IPS DF 6.9 (cell line): ENCODE measurements at regions not wholly inside any gene's neighbourhood (a gene's known extent, or its start where the extent isn't known, plus 50 kb on each side); places are given as distances from the start of the nearest gene placed in this dataset.
"Not testable (repeated sequence)": the region's sequence is repeated elsewhere in the genome, so short reads cannot be mapped to it uniquely, and the experiment has no call there.

Experiments used
- DNase-seq: peaks from one replicate; pipeline ENCODE4 v3.0.0-alpha.2; 2013; ENCODE audit warnings: low read depth, low spot score
- H3K27ac ChIP-seq: one replicate; pipeline ENCODE4 v1.5.1; 2013; ENCODE audit warnings: low read length, control low read depth
- H3K27me3 ChIP-seq: 2 replicates; pipeline ENCODE4 v1.6.1; 2013; ENCODE audit warnings: mild to moderate bottlenecking, low read length; ENCODE audit not compliant: control insufficient read depth, insufficient read depth
- H3K36me3 ChIP-seq: 2 replicates; pipeline ENCODE4 v1.6.1; 2013; ENCODE audit warnings: low read length; ENCODE audit not compliant: control insufficient read depth, insufficient read depth
- H3K4me1 ChIP-seq: 2 replicates; pipeline ENCODE4 v1.6.1; 2013; ENCODE audit warnings: low read length; ENCODE audit not compliant: control insufficient read depth, insufficient read depth
- H3K4me3 ChIP-seq: 2 replicates; pipeline ENCODE4 v1.5.1; 2013; ENCODE audit warnings: mild to moderate bottlenecking, low read length
- H3K9me3 ChIP-seq: 2 replicates; pipeline ENCODE4 v1.6.1; 2013; ENCODE audit warnings: low read length, inconsistent platforms; ENCODE audit not compliant: control insufficient read depth, insufficient read depth
- WGBS: extraction: QIAGEN DNeasy Blood & Tissue Kit; methylation state at CpG from one replicate; pipeline ENCODE4 v1.1.7; 2013; ENCODE audit warnings: mixed read lengths, missing lambda C conversion rate; ENCODE audit not compliant: insufficient read length, insufficient coverage; 5-methylcytosine and 5-hydroxymethylcytosine counted together

DNA sequence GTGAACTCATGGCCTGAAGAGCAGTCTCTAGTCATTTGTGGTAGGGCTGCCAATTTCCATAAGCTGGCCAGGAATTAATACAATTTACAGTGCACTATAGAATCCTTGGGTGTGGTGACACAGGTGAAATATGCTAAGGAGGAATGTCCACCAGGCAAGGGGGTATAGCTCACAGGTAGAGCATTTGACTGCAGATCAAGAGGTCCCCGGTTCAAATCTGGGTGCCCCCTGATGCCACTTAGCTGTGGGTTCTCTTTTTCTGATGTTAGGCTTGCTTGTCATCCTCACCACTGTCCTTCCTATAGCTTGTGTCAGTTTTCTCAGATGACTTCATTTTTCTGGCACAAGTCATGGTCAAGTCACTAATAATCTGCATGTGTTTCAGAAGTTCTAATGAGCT, 108.7 kb downstream of the ZNF467 start:
- H3K9me3 ChIP-seq, result no peaks in the 10 kb centered on the region
- no peak overlapping the region for H3K4me3 ChIP-seq
- H3K27me3 ChIP-seq, result no peaks in the 10 kb centered on the region
- no CpG with 5 or more reads among the region's 1 CpG for WGBS
- no peak overlapping the region for H3K27ac ChIP-seq
- 0 out of 2 replicates have a peak, but pooled peaks cover 2% of the 10 kb centered on the region for H3K4me1 ChIP-seq
- H3K36me3 ChIP-seq, result no peaks in the 10 kb centered on the region
- DNase-seq, result no peak

- DNase-seq, result no peak
- WGBS, result no CpG with 5 or more reads among the region's 5 CpGs
- Histone ChIP-seq H3K27me3 (no peaks in the 10 kb centered on the region), H3K9me3 (no peaks in the 10 kb centered on the region), H3K4me1 (0 out of 2 replicates have a peak, but pooled peaks cover 2% of the 10 kb centered on the region), H3K36me3 (no peaks in the 10 kb centered on the region), H3K27ac (no peak overlapping the region), H3K4me3 (no peak overlapping the region)
These were observed 109.2 kb downstream of the ZNF467 start for GRCh38 chr7:149664176-149664575.

DNA sequence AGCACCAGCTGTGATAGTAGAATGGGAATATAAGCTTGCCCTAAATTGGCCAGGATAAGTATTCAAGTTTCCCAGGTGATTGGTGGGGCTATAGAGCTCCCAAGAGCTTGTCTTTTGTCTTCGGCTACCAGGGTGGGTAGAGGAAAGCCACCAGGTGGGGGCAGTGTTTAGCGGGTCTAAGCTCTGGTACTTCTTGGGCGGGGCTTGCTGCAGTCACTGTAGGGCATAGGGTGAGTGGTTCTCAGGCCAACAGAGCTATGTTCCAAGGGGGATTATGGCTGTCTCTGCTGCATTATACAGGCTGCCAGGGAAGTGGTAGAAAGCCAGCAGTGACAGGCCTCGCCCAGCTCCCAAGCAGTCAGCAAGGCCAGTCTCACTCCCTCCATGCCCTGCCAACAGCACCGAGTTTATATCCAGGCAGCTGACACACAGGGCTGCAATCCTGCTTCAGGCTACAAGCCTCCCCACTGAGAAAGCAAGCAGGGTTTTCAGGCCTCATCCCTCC, 110.7 kb downstream of the ZNF467 start:
- peak; percentile 73 for DNase-seq
- Histone ChIP-seq H3K36me3 (no peaks in the 10 kb centered on the region), H3K27ac (no peak overlapping the region), H3K9me3 (no peaks in the 10 kb centered on the region), H3K4me1 (0 out of 2 replicates have a peak, but pooled peaks cover 2% of the 10 kb centered on the region), H3K4me3 (no peak overlapping the region), H3K27me3 (no peaks in the 10 kb centered on the region)
- WGBS, result no CpG with 5 or more reads among the region's 5 CpGs

DNA sequence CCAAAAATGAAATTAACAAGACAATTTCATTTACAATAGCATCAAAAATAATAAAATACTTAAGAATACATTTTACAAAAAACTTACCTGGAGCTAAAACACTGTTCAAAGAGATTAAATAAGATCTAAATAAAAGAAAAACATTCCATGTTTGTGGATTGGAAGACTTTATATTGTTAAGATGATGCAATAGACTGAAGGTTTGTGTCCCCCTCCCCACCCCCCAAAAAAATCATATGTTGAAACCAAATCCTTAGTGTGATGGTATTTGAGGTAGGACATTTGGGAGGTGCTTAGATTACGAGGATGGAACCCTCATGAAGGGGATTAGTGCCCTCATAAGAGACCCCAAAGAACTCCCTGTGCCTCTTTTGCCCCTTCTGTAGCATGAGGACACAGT, 117.6 kb downstream of the ZNF467 start:
- H3K27ac ChIP-seq, result no peak overlapping the region
- DNase-seq, result no peak
- no peaks in the 10 kb centered on the region for H3K4me1 ChIP-seq
- H3K4me3 ChIP-seq, result no peak overlapping the region
- no peaks in the 10 kb centered on the region for H3K9me3 ChIP-seq
- H3K27me3 ChIP-seq, result no peaks in the 10 kb centered on the region
- WGBS, result no CpG with 5 or more reads among the region's 1 CpG
- no peaks in the 10 kb centered on the region for H3K36me3 ChIP-seq

- H3K27ac ChIP-seq, result no peak overlapping the region
- no peak overlapping the region for H3K4me3 ChIP-seq
- no peaks in the 10 kb centered on the region for H3K27me3 ChIP-seq
- no peaks in the 10 kb centered on the region for H3K4me1 ChIP-seq
- H3K9me3 ChIP-seq, result no peaks in the 10 kb centered on the region
- no peaks in the 10 kb centered on the region for H3K36me3 ChIP-seq
- no peak for DNase-seq
- no CpG with 5 or more reads among the region's 1 CpG for WGBS
These were observed 118.8 kb downstream of the ZNF467 start for GRCh38 chr7:149654588-149654987.

- not testable (repeated sequence) for H3K9me3 ChIP-seq, H3K27ac ChIP-seq, DNase-seq, H3K27me3 ChIP-seq, H3K36me3 ChIP-seq, H3K4me1 ChIP-seq, H3K4me3 ChIP-seq
- WGBS, result no CpG with 5 or more reads among the region's 3 CpGs
These were observed 123.2 kb downstream of the ZNF467 start for GRCh38 chr7:149650190-149650589.

GRCh38 chr7:149644754-149645153, 128.6 kb downstream of the ZNF467 start:
- H3K9me3 ChIP-seq, result no peaks in the 10 kb centered on the region
- H3K27me3 ChIP-seq, result no peaks in the 10 kb centered on the region
- DNase-seq, result no peak
- no peak overlapping the region for H3K4me3 ChIP-seq
- H3K4me1 ChIP-seq, result no peaks in the 10 kb centered on the region
- no peak overlapping the region for H3K27ac ChIP-seq
- H3K36me3 ChIP-seq, result no peaks in the 10 kb centered on the region
- WGBS, result no CpG with 5 or more reads among the region's 4 CpGs

GRCh38 chr7:149642589-149642988, 130.8 kb downstream of the ZNF467 start:
- no CpG with 5 or more reads among the region's 5 CpGs for WGBS
- H3K36me3 ChIP-seq, result no peaks in the 10 kb centered on the region
- DNase-seq, result no peak
- no peaks in the 10 kb centered on the region for H3K27me3 ChIP-seq
- no peaks in the 10 kb centered on the region for H3K4me1 ChIP-seq
- no peak overlapping the region for H3K4me3 ChIP-seq
- no peak overlapping the region for H3K27ac ChIP-seq
- no peaks in the 10 kb centered on the region for H3K9me3 ChIP-seq

DNA sequence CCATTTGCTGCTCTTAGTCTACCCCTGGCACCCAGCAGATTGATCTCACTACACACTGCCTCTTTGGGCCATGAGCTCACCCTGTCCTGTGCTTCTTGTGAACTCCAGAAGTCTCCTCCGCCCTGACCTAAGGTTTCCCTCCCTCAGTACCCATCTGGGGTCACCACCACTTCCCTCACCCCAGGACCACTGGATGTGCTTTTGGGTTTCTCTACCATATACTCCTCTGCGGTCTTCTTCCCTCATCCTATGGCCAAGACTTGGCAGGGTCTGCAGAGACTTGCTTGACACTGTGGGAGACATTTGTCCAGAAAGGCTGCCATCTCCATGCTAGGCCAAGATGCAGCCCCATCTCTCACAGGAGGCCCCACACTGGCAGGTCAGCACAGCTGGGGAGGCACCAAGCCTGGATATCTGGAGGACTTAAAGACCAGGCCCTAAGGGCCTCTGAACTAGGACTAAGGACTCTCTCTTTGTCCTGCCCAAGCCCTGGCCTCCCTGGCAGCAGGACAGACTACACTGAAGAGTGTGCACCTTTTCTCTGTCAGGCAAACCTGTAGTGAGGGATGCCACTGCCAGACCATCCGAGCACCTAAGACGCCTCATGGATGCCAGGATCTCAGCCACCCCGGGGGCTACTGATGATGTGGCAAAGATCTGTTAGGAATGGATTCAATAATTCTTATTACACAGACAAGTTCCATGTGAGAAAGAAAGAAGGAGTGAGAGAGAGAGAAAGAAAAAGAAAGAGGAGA, 134.6 kb downstream of the ZNF467 start:
- DNase-seq, result no peak
- Histone ChIP-seq H3K4me3 (no peak overlapping the region), H3K9me3 (no peaks in the 10 kb centered on the region), H3K4me1 (no peaks in the 10 kb centered on the region), H3K27me3 (no peaks in the 10 kb centered on the region), H3K27ac (no peak overlapping the region), H3K36me3 (no peaks in the 10 kb centered on the region)
- WGBS, result no CpG with 5 or more reads among the region's 5 CpGs

GRCh38 chr7:149637911-149638565, 135.3 kb downstream of the ZNF467 start:
- Histone ChIP-seq H3K9me3 (no peaks in the 10 kb centered on the region), H3K4me3 (no peak overlapping the region), H3K27ac (no peak overlapping the region), H3K27me3 (no peaks in the 10 kb centered on the region), H3K4me1 (no peaks in the 10 kb centered on the region), H3K36me3 (no peaks in the 10 kb centered on the region)
- DNase-seq, result no peak
- WGBS, result no CpG with 5 or more reads among the region's 9 CpGs
